Suprapubic skin (tissue), 4 donors: ENCODE measurements at regions not wholly inside any gene's neighbourhood (a gene's known extent, or its start where the extent isn't known, plus 50 kb on each side); places are given as distances from the start of the nearest gene placed in this dataset.

ENCODE experiments used
- CTCF ChIP-seq, 2 donors: fragments of 200-600 bp in 1 of 2; fragments of 450-650 bp in 1 of 2; sonication (generic) in 1 of 2; IDR thresholded peaks; one replicate each; pipeline ENCODE4 v1.5.1; 2016 to 2019; ENCODE audit warnings: antibody characterized with exemption in 2 of 2, mild to moderate bottlenecking in 1 of 2, moderate library complexity in 1 of 2
- EP300 ChIP-seq: sonication (generic); formaldehyde crosslinking; IDR thresholded peaks from one replicate; pipeline ENCODE4 v1.6.1; 2017; ENCODE audit warnings: antibody characterized with exemption
- POLR2A ChIP-seq, 2 donors: fragments of 450-650 bp; IDR thresholded peaks; one replicate each; pipeline ENCODE4 v1.6.1; 2017; ENCODE audit warnings: antibody characterized with exemption in 2 of 2, mild to moderate bottlenecking in 2 of 2, moderate library complexity in 2 of 2
- POLR2AphosphoS5 ChIP-seq, 3 donors: sonication (generic); formaldehyde crosslinking; IDR thresholded peaks; one replicate each; pipeline ENCODE4 v1.6.1; 2017; ENCODE audit warnings: antibody characterized with exemption in 3 of 3

DNA sequence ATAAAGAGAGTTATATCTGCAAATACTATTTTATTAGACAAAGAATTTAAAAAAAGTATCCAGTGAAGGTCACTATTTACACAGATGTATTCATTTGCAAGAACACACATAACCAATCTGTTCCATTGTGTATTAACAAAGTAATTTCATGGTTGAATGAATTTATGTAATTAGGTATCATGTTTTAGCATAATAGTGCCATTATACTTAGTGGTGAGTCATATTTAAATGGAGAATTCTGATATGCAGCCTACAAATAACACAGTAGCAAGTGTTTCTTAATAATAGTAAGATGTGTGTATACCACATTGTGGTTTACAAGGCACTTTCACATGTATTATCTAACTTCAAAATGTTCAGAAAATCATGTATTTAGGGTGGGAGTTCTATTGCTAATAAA lies 1028.5 kb upstream of the ACO1 start:
- TF ChIP-seq CTCF (IDR thresholded peaks at IDR 0.05) (no peak), POLR2AphosphoS5 (IDR thresholded peaks at IDR 0.05) (no peak), POLR2A (IDR thresholded peaks at IDR 0.05) (no peak), EP300 (no peak)
